Erythroblast (primary cell): ENCODE measurements at regions not wholly inside any gene's neighbourhood (a gene's known extent, or its start where the extent isn't known, plus 50 kb on each side); places are given as distances from the start of the nearest gene placed in this dataset.

Source experiments
- GATA1 ChIP-seq: IDR thresholded peaks from 2 replicates; pipeline ENCODE4 v1.6.1; 2011; ENCODE audit warnings: low read depth, mild to moderate bottlenecking, control low read depth, low read length, moderate library complexity
- POLR2A ChIP-seq: IDR thresholded peaks from 2 replicates; pipeline ENCODE4 v1.6.1; 2011; ENCODE audit warnings: mild to moderate bottlenecking, low read length

DNA sequence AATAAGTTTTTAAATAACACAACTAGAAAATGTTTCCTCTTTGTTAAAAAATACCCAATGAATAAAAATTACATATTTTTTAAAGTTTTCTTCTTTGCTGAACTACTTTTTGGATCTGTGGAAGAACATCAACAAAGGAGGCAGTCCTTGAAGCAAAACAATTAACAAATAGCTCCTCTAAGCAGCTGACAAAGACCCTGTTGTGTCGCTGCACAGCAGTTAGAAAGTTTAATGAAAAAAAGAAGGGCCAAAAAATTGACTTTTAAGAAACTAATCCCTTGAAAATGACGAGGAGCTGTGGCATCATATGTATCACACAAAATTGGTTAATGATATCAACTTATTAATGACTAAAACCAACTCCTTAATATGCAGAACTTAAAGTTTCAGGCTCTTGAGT is 72.1 kb downstream of the SLITRK1 start:
- TF ChIP-seq POLR2A (no peak), GATA1 (no peak)
